A673 (cell line): ENCODE measurements at regions not wholly inside any gene's neighbourhood (a gene's known extent, or its start where the extent isn't known, plus 50 kb on each side); places are given as distances from the start of the nearest gene placed in this dataset.

ENCODE experiments used
- CTCF ChIP-seq: fragments of 300-800, 200-600 bp; sonication (generic); conservative IDR thresholded peaks from 2 replicates; pipeline ENCODE4 v1.5.1; 2017; ENCODE audit warnings: low read depth, mild to moderate bottlenecking, antibody characterized with exemption, low read length, moderate library complexity, mixed read lengths
- EZH2 ChIP-seq: fragments of 200-600 bp; sonication (generic); IDR thresholded peaks from 2 replicates; pipeline ENCODE4 v1.6.1; 2017; ENCODE audit warnings: borderline replicate concordance, low read depth, mild to moderate bottlenecking, mixed read lengths, antibody characterized with exemption, low read length; ENCODE audit not compliant: poor library complexity, severe bottlenecking

GRCh38 chr1:10916311-10916710 lies 96.1 kb upstream of the TARDBP start:
- TF ChIP-seq CTCF (no peak), EZH2 (no peak)
